Tibial nerve (tissue), 3 donors: ENCODE measurements at regions not wholly inside any gene's neighbourhood (a gene's known extent, or its start where the extent isn't known, plus 50 kb on each side); places are given as distances from the start of the nearest gene placed in this dataset.

ENCODE experiments used
- CTCF ChIP-seq, 5 experiments: fragments of 200-600 bp in 3 of 5; fragments of 450-650 bp in 2 of 5; sonication (generic) in 3 of 5; IDR thresholded peaks; one replicate each; pipeline ENCODE4 v1.5.1; 2016 to 2019; ENCODE audit warnings: antibody characterized with exemption in 5 of 5, mild to moderate bottlenecking in 3 of 5, moderate library complexity in 2 of 5
- POLR2A ChIP-seq, 2 donors: fragments of 450-650 bp; IDR thresholded peaks; one replicate each; pipeline ENCODE4 v1.6.1; 2017; ENCODE audit warnings: antibody characterized with exemption in 2 of 2, mild to moderate bottlenecking in 2 of 2, moderate library complexity in 2 of 2

- TF ChIP-seq CTCF (IDR thresholded peaks at IDR 0.05) (no peak), POLR2A (IDR thresholded peaks at IDR 0.05) (no peak)
Observed at GRCh38 chr21:22490049-22490448, 1491.8 kb downstream of the NCAM2 start.
